Thyroid gland (tissue), 4 donors: ENCODE measurements at regions not wholly inside any gene's neighbourhood (a gene's known extent, or its start where the extent isn't known, plus 50 kb on each side); places are given as distances from the start of the nearest gene placed in this dataset.

ENCODE experiments used
- POLR2A ChIP-seq, 2 donors: fragments of 450-650 bp; IDR thresholded peaks; one replicate each; pipeline ENCODE4 v1.6.1; 2017; ENCODE audit warnings: antibody characterized with exemption in 2 of 2, mild to moderate bottlenecking in 2 of 2, moderate library complexity in 1 of 2
- TF ChIP-seq, protein P1 (sequence below), 6 experiments: fragments of 200-600 bp in 3 of 6; fragments of 450-650 bp in 3 of 6; sonication (generic) in 3 of 6; IDR thresholded peaks; one replicate each; pipeline ENCODE4 v1.5.1; 2016 to 2019; ENCODE audit warnings: antibody characterized with exemption in 6 of 6, mild to moderate bottlenecking in 2 of 6, inconsistent platforms in 1 of 6, moderate library complexity in 1 of 6

DNA sequence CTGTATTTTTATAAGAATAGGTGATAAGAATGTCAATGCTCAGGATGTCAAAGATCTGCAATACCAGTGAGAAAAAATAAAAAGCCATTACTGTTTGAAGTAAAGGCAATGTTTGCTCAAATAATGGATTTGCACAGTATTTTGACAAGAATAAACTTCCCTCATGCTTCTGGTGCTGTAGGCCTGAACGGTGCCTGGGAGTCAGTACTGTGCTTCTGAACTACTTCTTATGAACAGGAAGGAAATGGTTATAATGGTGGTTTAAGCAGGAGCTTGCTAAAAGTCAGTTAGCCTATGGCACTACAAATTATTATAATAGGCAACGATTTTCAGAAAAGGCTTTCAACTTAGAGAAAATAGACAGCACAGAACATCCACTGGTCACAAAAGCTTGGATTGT lies 548.3 kb upstream of the CDH18 start:
- TF ChIP-seq, protein P1, sequence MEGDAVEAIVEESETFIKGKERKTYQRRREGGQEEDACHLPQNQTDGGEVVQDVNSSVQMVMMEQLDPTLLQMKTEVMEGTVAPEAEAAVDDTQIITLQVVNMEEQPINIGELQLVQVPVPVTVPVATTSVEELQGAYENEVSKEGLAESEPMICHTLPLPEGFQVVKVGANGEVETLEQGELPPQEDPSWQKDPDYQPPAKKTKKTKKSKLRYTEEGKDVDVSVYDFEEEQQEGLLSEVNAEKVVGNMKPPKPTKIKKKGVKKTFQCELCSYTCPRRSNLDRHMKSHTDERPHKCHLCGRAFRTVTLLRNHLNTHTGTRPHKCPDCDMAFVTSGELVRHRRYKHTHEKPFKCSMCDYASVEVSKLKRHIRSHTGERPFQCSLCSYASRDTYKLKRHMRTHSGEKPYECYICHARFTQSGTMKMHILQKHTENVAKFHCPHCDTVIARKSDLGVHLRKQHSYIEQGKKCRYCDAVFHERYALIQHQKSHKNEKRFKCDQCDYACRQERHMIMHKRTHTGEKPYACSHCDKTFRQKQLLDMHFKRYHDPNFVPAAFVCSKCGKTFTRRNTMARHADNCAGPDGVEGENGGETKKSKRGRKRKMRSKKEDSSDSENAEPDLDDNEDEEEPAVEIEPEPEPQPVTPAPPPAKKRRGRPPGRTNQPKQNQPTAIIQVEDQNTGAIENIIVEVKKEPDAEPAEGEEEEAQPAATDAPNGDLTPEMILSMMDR (IDR thresholded peaks at IDR 0.05), result no peak
- TF ChIP-seq POLR2A (IDR thresholded peaks at IDR 0.05), result no peak
